BJ (cell line): ENCODE measurements at regions not wholly inside any gene's neighbourhood (a gene's known extent, or its start where the extent isn't known, plus 50 kb on each side); places are given as distances from the start of the nearest gene placed in this dataset.

ENCODE experiments used
- CTCF ChIA-PET: fragments of 350-600 bp; formaldehyde crosslinking; extraction: SDS; loops from one replicate; lab custom pipeline; 2021; ENCODE audit warnings: antibody characterized with exemption, inconsistent platforms; lab: Yijun Ruan, JAX
- POLR2A ChIA-PET: fragments of 300-600 bp; sonication (Branson Sonifier 250); formaldehyde crosslinking; extraction: SDS; loops from one replicate; lab custom pipeline; 2021; ENCODE audit warnings: antibody characterized with exemption; lab: Charles Lee
- DNase-seq: peaks from one replicate; pipeline ENCODE4 v3.0.0-alpha.2; 2011; ENCODE audit warnings: low read depth
- H3K27me3 ChIP-seq: 2 replicates; pipeline ENCODE4 v1.6.0; 2011; ENCODE audit warnings: low read length; ENCODE audit not compliant: control insufficient read depth, insufficient read depth
- H3K36me3 ChIP-seq: 2 replicates; pipeline ENCODE4 v1.5.1; 2011; ENCODE audit warnings: low read length; ENCODE audit not compliant: control insufficient read depth, insufficient read depth
- H3K4me3 ChIP-seq: 2 replicates; pipeline ENCODE4 v1.5.1; 2011; ENCODE audit warnings: low read depth, mild to moderate bottlenecking, control low read depth, low read length
- TF ChIP-seq, protein P1 (sequence below): IDR thresholded peaks from 2 replicates; pipeline ENCODE4 v1.5.1; 2011; ENCODE audit warnings: low read depth, mild to moderate bottlenecking, control low read depth, inconsistent platforms, low read length, moderate library complexity; ENCODE audit not compliant: insufficient read depth

DNA sequence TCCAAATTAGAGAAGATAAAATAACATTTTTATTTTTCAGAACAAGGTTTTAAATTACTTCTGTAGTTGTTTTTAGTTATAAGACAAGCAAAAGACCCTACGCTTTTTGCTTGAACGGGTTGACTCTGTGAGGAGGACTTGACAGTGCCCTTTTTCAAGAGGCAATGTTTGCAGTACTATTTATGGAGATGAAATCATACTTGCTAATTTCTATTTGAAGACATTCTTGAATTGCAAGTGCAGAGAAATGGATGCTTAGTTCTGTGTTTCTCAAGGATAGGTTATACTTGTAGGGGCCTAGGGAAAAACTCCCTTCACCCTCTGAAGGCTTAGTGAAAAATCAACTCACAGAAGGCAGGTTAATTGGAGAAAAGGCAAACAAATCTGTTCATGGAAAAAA lies 1229.5 kb downstream of the REEP3 start:
- TF ChIP-seq, protein P1, sequence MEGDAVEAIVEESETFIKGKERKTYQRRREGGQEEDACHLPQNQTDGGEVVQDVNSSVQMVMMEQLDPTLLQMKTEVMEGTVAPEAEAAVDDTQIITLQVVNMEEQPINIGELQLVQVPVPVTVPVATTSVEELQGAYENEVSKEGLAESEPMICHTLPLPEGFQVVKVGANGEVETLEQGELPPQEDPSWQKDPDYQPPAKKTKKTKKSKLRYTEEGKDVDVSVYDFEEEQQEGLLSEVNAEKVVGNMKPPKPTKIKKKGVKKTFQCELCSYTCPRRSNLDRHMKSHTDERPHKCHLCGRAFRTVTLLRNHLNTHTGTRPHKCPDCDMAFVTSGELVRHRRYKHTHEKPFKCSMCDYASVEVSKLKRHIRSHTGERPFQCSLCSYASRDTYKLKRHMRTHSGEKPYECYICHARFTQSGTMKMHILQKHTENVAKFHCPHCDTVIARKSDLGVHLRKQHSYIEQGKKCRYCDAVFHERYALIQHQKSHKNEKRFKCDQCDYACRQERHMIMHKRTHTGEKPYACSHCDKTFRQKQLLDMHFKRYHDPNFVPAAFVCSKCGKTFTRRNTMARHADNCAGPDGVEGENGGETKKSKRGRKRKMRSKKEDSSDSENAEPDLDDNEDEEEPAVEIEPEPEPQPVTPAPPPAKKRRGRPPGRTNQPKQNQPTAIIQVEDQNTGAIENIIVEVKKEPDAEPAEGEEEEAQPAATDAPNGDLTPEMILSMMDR = no peak
- Histone ChIP-seq H3K4me3 (no peak overlapping the region), H3K27me3 (no peaks in the 10 kb centered on the region), H3K36me3 (no peaks in the 10 kb centered on the region)
- POLR2A ChIA-PET = no interaction called here
- CTCF ChIA-PET = no interaction called here
- no peak for DNase-seq

DNA sequence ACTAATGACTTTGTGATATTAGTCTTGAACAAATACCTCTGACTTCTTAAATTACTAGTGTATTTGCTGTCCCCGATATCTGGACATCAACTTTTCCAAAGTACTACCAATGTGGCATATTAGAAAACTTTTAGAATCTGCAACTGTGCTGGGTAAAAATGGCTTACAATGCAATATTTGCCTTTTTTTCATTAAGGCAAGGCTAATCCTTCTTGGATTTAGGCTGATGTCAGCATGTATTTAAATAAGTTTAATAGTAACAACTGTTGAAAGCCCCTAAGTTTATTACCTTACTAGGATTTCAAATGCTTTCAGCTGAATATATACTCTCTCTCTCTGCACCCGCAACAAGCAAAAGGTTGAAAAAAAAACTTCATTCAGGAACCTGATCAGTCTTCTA lies 1232.3 kb downstream of the REEP3 start:
- ChIA-PET POLR2A (no interaction called here), CTCF (interaction anchor here (0.7 kb wide), 1 partner anchor 62 kb away, joined by 3 read pairs; no protein-coding TSS in a partner anchor)
- TF ChIP-seq, protein P1 = no peak
- no peak for DNase-seq
- no peak overlapping the region for H3K4me3 ChIP-seq
- no peaks in the 10 kb centered on the region for H3K27me3 ChIP-seq
- no peaks in the 10 kb centered on the region for H3K36me3 ChIP-seq

- Histone ChIP-seq H3K4me3 (no peak overlapping the region), H3K36me3 (no peaks in the 10 kb centered on the region), H3K27me3 (no peaks in the 10 kb centered on the region)
- TF ChIP-seq, protein P1 = no peak
- no peak for DNase-seq
- CTCF ChIA-PET = no interaction called here
- POLR2A ChIA-PET = no interaction called here
These were observed 1239.2 kb downstream of the REEP3 start for GRCh38 chr10:64760371-64760770.

- Histone ChIP-seq H3K36me3 (no peaks in the 10 kb centered on the region), H3K27me3 (no peaks in the 10 kb centered on the region), H3K4me3 (no peak overlapping the region)
- ChIA-PET CTCF (no interaction called here), POLR2A (no interaction called here)
- DNase-seq = no peak
- TF ChIP-seq, protein P1 = no peak
These were observed 1241.7 kb downstream of the REEP3 start for GRCh38 chr10:64762861-64763260.

GRCh38 chr10:64765498-64765897 lies 1244.3 kb downstream of the REEP3 start:
- Histone ChIP-seq H3K4me3 (no peak overlapping the region), H3K36me3 (no peaks in the 10 kb centered on the region), H3K27me3 (no peaks in the 10 kb centered on the region)
- POLR2A ChIA-PET = no interaction called here
- DNase-seq = no peak
- TF ChIP-seq, protein P1 = no peak
- CTCF ChIA-PET = no interaction called here
